SK-N-SH (cell line): ENCODE measurements at regions not wholly inside any gene's neighbourhood (a gene's known extent, or its start where the extent isn't known, plus 50 kb on each side); places are given as distances from the start of the nearest gene placed in this dataset.

Experiments used
- CTCF ChIA-PET: fragments of 300-600, 350-600 bp; formaldehyde crosslinking; extraction: SDS; loops from one replicate; lab custom pipeline; 2021; lab: Yijun Ruan, JAX
- POLR2A ChIA-PET: fragments of 350-600 bp; sonication (Branson Sonifier 250); formaldehyde crosslinking; extraction: SDS; loops from one replicate; lab custom pipeline; 2020; ENCODE audit warnings: antibody characterized with exemption, inconsistent platforms; lab: Yijun Ruan, JAX
- DNase-seq: peaks from one replicate; pipeline ENCODE4 v3.0.0; 2012
- H2AFZ ChIP-seq: fragments of 200-600 bp; sonication (generic); 2 replicates; pipeline ENCODE4 v1.8.1; 2016; ENCODE audit warnings: antibody characterized with exemption, mild to moderate bottlenecking, low read depth
- H3F3A ChIP-seq: fragments of 200-600 bp; sonication (generic); replicated peaks from 2 replicates; pipeline ENCODE3; 2016; ENCODE audit warnings: antibody characterized with exemption, mild to moderate bottlenecking; ENCODE audit not compliant: insufficient read depth
- H3K27ac ChIP-seq, 2 experiments: fragments of 200-500 bp in 1 of 2; fragments of 200-600 bp in 1 of 2; sonication (Bioruptor generic) in 1 of 2; sonication (generic), shearing (Covaris generic) in 1 of 2; 2 replicates each; pipeline versions ENCODE4 v1.5.1 to v1.6.1; 2014 to 2016; ENCODE audit warnings: low read depth in 2 of 2, inconsistent platforms in 1 of 2, low read length in 1 of 2, mild to moderate bottlenecking in 1 of 2, mixed read lengths in 1 of 2
- H3K27me3 ChIP-seq: fragments of 200-600 bp; sonication (generic), shearing (Covaris generic); 2 replicates; pipeline ENCODE4 v1.6.1; 2016; ENCODE audit warnings: mixed run types; ENCODE audit not compliant: insufficient read depth
- H3K36me3 ChIP-seq, 2 experiments: fragments of 200-500 bp in 1 of 2; fragments of 200-600 bp in 1 of 2; sonication (Bioruptor generic) in 1 of 2; sonication (generic) in 1 of 2; replicated peaks in 1 of 2; 2 replicates each; pipeline versions ENCODE3 to v1.5.1; 2014 to 2016; ENCODE audit warnings: low read length in 1 of 2, mild to moderate bottlenecking in 1 of 2; ENCODE audit not compliant: insufficient read depth in 2 of 2, control insufficient read depth in 1 of 2
- H3K4me1 ChIP-seq, 2 experiments: fragments of 200-500 bp in 1 of 2; fragments of 200-600 bp in 1 of 2; sonication (Bioruptor generic) in 1 of 2; sonication (generic), shearing (Covaris generic) in 1 of 2; 2 replicates each; pipeline versions ENCODE4 v1.5.1 to v1.6.1; 2014 to 2016; ENCODE audit warnings: low read depth in 1 of 2, low read length in 1 of 2, mixed run types in 1 of 2; ENCODE audit not compliant: insufficient read depth in 2 of 2, control insufficient read depth in 1 of 2
- H3K4me2 ChIP-seq: fragments of 200-600 bp; sonication (generic), shearing (Covaris generic); 2 replicates; pipeline ENCODE4 v1.6.1; 2017; ENCODE audit warnings: mixed run types
- H3K4me3 ChIP-seq, 2 experiments: fragments of 200-500 bp in 1 of 2; fragments of 200-600 bp in 1 of 2; sonication (Bioruptor generic) in 1 of 2; sonication (generic), shearing (Covaris generic) in 1 of 2; 2 replicates each; pipeline versions ENCODE4 v1.5.1 to v1.8.1; 2014 to 2016; ENCODE audit warnings: low read depth in 2 of 2, inconsistent platforms in 1 of 2, low read length in 1 of 2, mild to moderate bottlenecking in 1 of 2, mixed read lengths in 1 of 2, moderate library complexity in 1 of 2
- H3K79me2 ChIP-seq: fragments of 200-600 bp; sonication (generic); 2 replicates; pipeline ENCODE4 v1.8.1; 2017; ENCODE audit warnings: mild to moderate bottlenecking; ENCODE audit not compliant: insufficient read depth
- H3K9ac ChIP-seq: fragments of 200-600 bp; sonication (generic); 2 replicates; pipeline ENCODE4 v1.6.1; 2017; ENCODE audit warnings: mixed run types
- H3K9me2 ChIP-seq: fragments of 200-600 bp; sonication (generic); 2 replicates; pipeline ENCODE4 v1.6.1; 2017; ENCODE audit warnings: mixed run types
- H3K9me3 ChIP-seq: fragments of 200-600 bp; sonication (generic); 2 replicates; pipeline ENCODE4 v1.6.1; 2017; ENCODE audit warnings: mixed run types, mild to moderate bottlenecking, moderate library complexity
- H4K20me1 ChIP-seq: fragments of 200-600 bp; sonication (generic); 2 replicates; pipeline ENCODE4 v1.6.1; 2017; ENCODE audit warnings: mild to moderate bottlenecking, mixed run types; ENCODE audit not compliant: insufficient read depth
- CHD2 ChIP-seq: fragments of 150-350 bp; IDR thresholded peaks from 2 replicates; pipeline ENCODE4 v1.6.1; 2018; ENCODE audit warnings: low read length; ENCODE audit not compliant: partially characterized antibody
- ELF1 ChIP-seq: IDR thresholded peaks from 2 replicates; pipeline ENCODE4 v1.4.0; 2012
- EP300 ChIP-seq, 2 experiments: IDR thresholded peaks; 2 replicates each; pipeline versions ENCODE4 v1.4.0 to v1.6.1; 2012; ENCODE audit warnings: borderline replicate concordance in 1 of 2, low read depth in 1 of 2, low read length in 1 of 2
- FOXJ3 ChIP-seq: sonication (generic); formaldehyde crosslinking; IDR thresholded peaks from 2 replicates; pipeline ENCODE4 v1.5.1; 2020; ENCODE audit warnings: mild to moderate bottlenecking, missing genetic modification reagents
- FOXM1 ChIP-seq: IDR thresholded peaks from 2 replicates; pipeline ENCODE4 v1.4.0; 2012; ENCODE audit warnings: low read depth, mild to moderate bottlenecking
- MEF2A ChIP-seq: IDR thresholded peaks from 2 replicates; pipeline ENCODE4 v1.4.0; 2012; ENCODE audit warnings: low read depth, borderline replicate concordance
- MXI1 ChIP-seq: IDR thresholded peaks from 2 replicates; pipeline ENCODE4 v1.6.1; 2012; ENCODE audit warnings: mild to moderate bottlenecking, low read depth, low read length, improper control_type of control experiment
- NFIC ChIP-seq: IDR thresholded peaks from 2 replicates; pipeline ENCODE4 v1.4.0; 2012; ENCODE audit warnings: borderline replicate concordance
- NRF1 ChIP-seq: IDR thresholded peaks from 2 replicates; pipeline ENCODE4 v1.6.1; 2012; ENCODE audit warnings: low read depth, mild to moderate bottlenecking, low read length
- RXRA ChIP-seq: IDR thresholded peaks from 2 replicates; pipeline ENCODE4 v1.4.0; 2012; ENCODE audit warnings: low read depth, mild to moderate bottlenecking, borderline replicate concordance
- SIN3A ChIP-seq: IDR thresholded peaks from 2 replicates; pipeline ENCODE4 v1.6.1; 2012; ENCODE audit warnings: low read depth, mild to moderate bottlenecking, low read length, moderate library complexity, borderline replicate concordance
- SMC3 ChIP-seq: IDR thresholded peaks from 2 replicates; pipeline ENCODE4 v1.6.1; 2012; ENCODE audit warnings: low read depth, low read length, improper control_type of control experiment
- TAF1 ChIP-seq: IDR thresholded peaks from 2 replicates; pipeline ENCODE4 v1.6.1; 2012; ENCODE audit warnings: low read depth, mild to moderate bottlenecking, low read length, moderate library complexity, borderline replicate concordance
- TCF12 ChIP-seq: IDR thresholded peaks from 2 replicates; pipeline ENCODE4 v1.4.0; 2012
- YY1 ChIP-seq: IDR thresholded peaks from 2 replicates; pipeline ENCODE4 v1.4.0; 2012; ENCODE audit warnings: low read depth, mild to moderate bottlenecking
- WGBS: methylation state at CpG from one replicate; pipeline ENCODE4 v1.1.6; 2017; ENCODE audit warnings: low lambda C conversion rate; 5-methylcytosine and 5-hydroxymethylcytosine counted together
- TF ChIP-seq, protein P1 (sequence below): fragments of 150-350 bp; IDR thresholded peaks from 2 replicates; pipeline ENCODE4 v1.6.1; 2016; ENCODE audit warnings: mild to moderate bottlenecking, low read depth, low read length
- TF ChIP-seq, protein P2 (sequence below): fragments of 200-600 bp; sonication (generic); IDR thresholded peaks from 2 replicates; pipeline ENCODE4 v1.6.1; 2017; ENCODE audit warnings: antibody characterized with exemption, mild to moderate bottlenecking, moderate library complexity
- TF ChIP-seq, protein P3 (sequence below): fragments of 150-350 bp; IDR thresholded peaks from 2 replicates; pipeline ENCODE4 v1.6.1; 2017; ENCODE audit warnings: antibody characterized with exemption, low read length, low read depth, borderline replicate concordance
- TF ChIP-seq, protein P4 (sequence below): IDR thresholded peaks from 2 replicates; pipeline ENCODE4 v1.6.1; 2012; ENCODE audit warnings: mild to moderate bottlenecking, low read depth, low read length, moderate library complexity
- TF ChIP-seq, protein P5 (sequence below): IDR thresholded peaks from 2 replicates; pipeline ENCODE4; 2012

DNA sequence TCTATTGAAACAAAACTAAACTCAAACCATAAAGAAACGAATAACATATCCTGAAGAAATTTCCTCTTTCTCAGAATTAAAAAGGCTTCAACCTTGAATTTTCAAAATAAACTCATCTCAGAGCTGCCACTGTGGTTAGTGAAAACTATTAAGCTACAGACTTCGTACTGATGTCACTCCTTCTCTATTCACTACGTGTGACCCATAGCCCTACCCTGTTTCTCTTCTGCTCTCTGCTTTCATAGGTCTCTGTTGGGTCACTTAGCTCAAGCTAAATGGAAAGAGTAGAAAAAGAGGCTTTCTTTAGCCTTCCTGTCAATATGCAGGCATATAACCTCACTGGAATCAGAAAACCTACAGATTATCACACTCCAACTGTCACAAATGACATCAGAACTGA lies 126.6 kb upstream of the MME start (continued):
- TF ChIP-seq FOXJ3 (CRISPR knock-in tag), result no peak
- TF ChIP-seq, all 33 proteins: peak for 0

DNA sequence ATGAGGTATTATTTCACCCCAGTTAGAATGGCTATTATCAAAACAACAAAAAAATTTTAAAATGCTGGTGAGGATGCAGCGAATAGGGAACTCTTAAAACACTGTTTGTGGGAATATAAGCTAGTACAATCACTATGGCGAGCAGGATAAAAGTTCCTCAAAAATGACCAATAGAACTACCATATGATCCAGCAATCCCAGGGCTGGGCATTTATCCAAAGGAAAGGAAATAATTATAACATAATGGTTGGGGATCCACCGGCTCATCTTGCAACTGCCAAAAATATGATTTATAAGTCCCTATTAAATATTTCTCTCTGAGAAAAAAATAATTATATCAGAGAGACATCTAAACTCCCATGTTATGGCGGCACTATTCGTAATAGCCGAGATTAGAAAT lies 127.6 kb upstream of the MME start:
- CTCF ChIA-PET, result interaction anchor here (1.0 kb wide), 1 partner anchor 9 kb away, joined by 3 read pairs; no protein-coding TSS in a partner anchor
- Histone ChIP-seq H3K4me2 (no peak overlapping the region), H3K36me3 (no peaks in the 10 kb centered on the region), H3K9me2 (no peaks in the 10 kb centered on the region), H3K4me3 (no peak overlapping the region), H3K27me3 (no peaks in the 10 kb centered on the region), H3F3A (no peaks in the 10 kb centered on the region), H4K20me1 (no peaks in the 10 kb centered on the region), H3K27ac (no peak overlapping the region), H2AFZ (no peak overlapping the region), H3K79me2 (no peaks in the 10 kb centered on the region), H3K4me1 (no peaks in the 10 kb centered on the region), H3K9ac (no peak overlapping the region), H3K9me3 (peaks cover 6% of the 10 kb centered on the region; the same call in 1 of the 2 replicates)
- TF ChIP-seq FOXM1, result no peak
- no peak for TF ChIP-seq NRF1
- TF ChIP-seq, protein P1, sequence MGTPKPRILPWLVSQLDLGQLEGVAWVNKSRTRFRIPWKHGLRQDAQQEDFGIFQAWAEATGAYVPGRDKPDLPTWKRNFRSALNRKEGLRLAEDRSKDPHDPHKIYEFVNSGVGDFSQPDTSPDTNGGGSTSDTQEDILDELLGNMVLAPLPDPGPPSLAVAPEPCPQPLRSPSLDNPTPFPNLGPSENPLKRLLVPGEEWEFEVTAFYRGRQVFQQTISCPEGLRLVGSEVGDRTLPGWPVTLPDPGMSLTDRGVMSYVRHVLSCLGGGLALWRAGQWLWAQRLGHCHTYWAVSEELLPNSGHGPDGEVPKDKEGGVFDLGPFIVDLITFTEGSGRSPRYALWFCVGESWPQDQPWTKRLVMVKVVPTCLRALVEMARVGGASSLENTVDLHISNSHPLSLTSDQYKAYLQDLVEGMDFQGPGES, result no peak
- TF ChIP-seq, protein P2, sequence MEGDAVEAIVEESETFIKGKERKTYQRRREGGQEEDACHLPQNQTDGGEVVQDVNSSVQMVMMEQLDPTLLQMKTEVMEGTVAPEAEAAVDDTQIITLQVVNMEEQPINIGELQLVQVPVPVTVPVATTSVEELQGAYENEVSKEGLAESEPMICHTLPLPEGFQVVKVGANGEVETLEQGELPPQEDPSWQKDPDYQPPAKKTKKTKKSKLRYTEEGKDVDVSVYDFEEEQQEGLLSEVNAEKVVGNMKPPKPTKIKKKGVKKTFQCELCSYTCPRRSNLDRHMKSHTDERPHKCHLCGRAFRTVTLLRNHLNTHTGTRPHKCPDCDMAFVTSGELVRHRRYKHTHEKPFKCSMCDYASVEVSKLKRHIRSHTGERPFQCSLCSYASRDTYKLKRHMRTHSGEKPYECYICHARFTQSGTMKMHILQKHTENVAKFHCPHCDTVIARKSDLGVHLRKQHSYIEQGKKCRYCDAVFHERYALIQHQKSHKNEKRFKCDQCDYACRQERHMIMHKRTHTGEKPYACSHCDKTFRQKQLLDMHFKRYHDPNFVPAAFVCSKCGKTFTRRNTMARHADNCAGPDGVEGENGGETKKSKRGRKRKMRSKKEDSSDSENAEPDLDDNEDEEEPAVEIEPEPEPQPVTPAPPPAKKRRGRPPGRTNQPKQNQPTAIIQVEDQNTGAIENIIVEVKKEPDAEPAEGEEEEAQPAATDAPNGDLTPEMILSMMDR, result no peak
- TF ChIP-seq, protein P3, sequence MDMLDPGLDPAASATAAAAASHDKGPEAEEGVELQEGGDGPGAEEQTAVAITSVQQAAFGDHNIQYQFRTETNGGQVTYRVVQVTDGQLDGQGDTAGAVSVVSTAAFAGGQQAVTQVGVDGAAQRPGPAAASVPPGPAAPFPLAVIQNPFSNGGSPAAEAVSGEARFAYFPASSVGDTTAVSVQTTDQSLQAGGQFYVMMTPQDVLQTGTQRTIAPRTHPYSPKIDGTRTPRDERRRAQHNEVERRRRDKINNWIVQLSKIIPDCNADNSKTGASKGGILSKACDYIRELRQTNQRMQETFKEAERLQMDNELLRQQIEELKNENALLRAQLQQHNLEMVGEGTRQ, result no peak
- no peak for TF ChIP-seq MXI1
- peak in 1 of 2 experiments; percentile 8; a peak in 1 of 4 replicates for TF ChIP-seq EP300 (IDR thresholded peaks at IDR 0.05; ENCODE audit: borderline replicate concordance in 1 of 2, low read depth in 1 of 2, low read length in 1 of 2)
- no peak for TF ChIP-seq CHD2
- TF ChIP-seq YY1, result no peak
- TF ChIP-seq, protein P4, sequence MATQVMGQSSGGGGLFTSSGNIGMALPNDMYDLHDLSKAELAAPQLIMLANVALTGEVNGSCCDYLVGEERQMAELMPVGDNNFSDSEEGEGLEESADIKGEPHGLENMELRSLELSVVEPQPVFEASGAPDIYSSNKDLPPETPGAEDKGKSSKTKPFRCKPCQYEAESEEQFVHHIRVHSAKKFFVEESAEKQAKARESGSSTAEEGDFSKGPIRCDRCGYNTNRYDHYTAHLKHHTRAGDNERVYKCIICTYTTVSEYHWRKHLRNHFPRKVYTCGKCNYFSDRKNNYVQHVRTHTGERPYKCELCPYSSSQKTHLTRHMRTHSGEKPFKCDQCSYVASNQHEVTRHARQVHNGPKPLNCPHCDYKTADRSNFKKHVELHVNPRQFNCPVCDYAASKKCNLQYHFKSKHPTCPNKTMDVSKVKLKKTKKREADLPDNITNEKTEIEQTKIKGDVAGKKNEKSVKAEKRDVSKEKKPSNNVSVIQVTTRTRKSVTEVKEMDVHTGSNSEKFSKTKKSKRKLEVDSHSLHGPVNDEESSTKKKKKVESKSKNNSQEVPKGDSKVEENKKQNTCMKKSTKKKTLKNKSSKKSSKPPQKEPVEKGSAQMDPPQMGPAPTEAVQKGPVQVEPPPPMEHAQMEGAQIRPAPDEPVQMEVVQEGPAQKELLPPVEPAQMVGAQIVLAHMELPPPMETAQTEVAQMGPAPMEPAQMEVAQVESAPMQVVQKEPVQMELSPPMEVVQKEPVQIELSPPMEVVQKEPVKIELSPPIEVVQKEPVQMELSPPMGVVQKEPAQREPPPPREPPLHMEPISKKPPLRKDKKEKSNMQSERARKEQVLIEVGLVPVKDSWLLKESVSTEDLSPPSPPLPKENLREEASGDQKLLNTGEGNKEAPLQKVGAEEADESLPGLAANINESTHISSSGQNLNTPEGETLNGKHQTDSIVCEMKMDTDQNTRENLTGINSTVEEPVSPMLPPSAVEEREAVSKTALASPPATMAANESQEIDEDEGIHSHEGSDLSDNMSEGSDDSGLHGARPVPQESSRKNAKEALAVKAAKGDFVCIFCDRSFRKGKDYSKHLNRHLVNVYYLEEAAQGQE, result no peak
- TF ChIP-seq RXRA, result no peak
- TF ChIP-seq ELF1, result no peak
- TF ChIP-seq, protein P5, sequence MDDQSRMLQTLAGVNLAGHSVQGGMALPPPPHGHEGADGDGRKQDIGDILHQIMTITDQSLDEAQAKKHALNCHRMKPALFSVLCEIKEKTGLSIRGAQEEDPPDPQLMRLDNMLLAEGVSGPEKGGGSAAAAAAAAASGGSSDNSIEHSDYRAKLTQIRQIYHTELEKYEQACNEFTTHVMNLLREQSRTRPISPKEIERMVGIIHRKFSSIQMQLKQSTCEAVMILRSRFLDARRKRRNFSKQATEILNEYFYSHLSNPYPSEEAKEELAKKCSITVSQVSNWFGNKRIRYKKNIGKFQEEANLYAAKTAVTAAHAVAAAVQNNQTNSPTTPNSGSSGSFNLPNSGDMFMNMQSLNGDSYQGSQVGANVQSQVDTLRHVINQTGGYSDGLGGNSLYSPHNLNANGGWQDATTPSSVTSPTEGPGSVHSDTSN, result peak; percentile 47
- TF ChIP-seq SMC3, result no peak
- TF ChIP-seq TCF12, result peak; percentile 28; the same call in 1 of the 2 replicates
- TF ChIP-seq SIN3A, result no peak
- no peak for TF ChIP-seq NFIC
- TF ChIP-seq TAF1, result no peak
- no peak for TF ChIP-seq MEF2A
- POLR2A ChIA-PET, result no interaction called here
- 33% methylated on average over 6 of the region's 6 CpGs for WGBS
- no peak for DNase-seq
